HG02763 (cell line): ENCODE measurements at regions not wholly inside any gene's neighbourhood (a gene's known extent, or its start where the extent isn't known, plus 50 kb on each side); places are given as distances from the start of the nearest gene placed in this dataset.
"Not testable (repeated sequence)": the region's sequence is repeated elsewhere in the genome, so short reads cannot be mapped to it uniquely, and the experiment has no call there.

Experiments
- ATAC-seq: cut with Tn5 transposase; IDR thresholded peaks from one replicate; pipeline ENCODE4 v1.9.1; 2021; ENCODE audit warnings: mild to moderate bottlenecking, moderate library complexity; ENCODE audit not compliant: unreplicated experiment

DNA sequence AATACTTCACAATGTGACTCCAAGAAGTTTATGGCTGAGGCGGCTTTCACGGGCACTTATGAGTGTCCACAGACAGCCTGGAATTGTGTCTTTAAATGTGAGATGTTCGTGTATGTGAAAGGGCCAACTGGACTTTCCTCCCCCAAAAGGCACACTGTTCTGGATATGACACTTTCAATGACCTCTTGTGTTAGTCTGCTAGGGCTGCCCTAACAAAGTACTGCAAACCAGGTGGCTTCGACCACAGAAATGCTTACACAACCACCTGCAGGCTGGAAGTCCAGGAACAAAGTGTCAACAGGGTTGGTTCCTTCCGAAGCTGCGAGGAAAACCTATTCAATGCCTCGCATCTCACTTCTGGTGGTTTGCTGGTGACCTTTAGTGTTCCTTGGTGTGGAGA, 281.7 kb downstream of the ANAPC1 start:
- ATAC-seq = not testable (repeated sequence)

DNA sequence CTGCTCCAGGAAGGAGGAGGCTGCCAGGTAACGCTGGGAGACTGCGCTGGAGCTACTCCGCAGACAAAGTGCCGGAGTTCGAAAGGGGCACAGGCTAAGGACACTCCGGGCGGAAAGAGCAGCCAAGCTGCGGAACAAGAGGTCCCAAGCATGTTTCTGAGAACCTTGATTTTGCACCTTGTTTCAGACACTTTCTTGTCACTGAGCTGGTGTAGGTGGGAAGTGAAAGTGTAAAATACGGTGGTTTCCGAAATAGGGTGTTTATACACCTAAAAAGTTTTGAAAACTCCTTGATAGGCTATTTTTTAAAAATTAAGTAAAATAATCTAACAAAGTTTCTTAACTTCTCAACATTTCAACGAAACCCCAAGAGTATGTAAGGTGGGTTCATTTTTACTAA, 278.2 kb downstream of the ANAPC1 start:
- not testable (repeated sequence) for ATAC-seq

DNA sequence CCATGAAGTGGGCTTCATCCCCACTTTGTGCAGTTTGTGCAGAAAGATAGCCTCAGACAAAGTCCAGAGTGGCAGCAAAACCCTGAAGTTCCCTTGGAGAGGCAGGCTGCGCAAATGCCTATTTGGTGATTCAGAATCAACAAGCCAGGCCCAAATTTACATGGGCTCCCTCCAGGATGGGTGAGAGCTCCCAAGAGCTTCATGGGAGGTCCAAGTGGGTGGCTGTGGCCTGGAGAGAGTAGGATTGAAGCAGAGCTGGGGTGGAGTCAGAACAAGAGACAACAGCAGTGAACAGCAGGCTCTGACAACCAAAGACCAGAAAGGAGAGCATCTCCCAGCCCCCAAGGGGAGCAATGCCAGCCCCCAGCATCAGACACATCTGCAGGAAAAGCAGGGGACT, 277.4 kb downstream of the ANAPC1 start:
- ATAC-seq = not testable (repeated sequence)

DNA sequence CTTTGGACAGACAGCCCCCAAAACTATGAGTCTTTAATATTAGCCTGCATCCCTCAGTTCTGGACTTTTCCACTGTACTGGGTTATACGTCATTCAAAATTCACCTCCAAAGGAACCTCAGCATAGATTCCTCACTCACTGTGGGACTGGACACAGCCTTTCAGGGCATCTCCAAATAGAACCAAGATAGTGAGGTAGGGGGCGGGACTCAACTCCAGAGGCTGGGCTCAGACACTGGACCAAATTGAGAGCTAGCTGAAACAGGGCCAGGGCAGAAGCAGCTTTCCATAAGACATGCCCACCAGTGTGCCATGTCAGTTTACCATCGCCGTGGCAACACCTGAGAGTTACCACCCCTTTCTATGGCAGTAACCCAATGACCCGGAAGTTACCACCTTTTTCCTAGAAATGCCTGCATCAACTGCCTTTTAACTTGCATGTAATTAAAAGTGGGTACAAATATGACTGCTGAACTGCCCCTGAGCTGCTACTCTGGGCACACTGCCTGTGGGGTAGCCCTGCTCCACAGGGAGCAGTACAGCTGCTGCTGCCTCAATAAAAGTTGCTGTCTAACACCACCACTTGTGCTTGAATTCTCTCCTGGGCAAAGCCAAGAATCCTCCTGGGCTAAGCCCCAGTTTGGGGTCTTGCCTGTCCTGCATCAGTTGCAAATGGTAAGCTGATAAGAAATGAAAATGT, 274.7 kb downstream of the ANAPC1 start:
- not testable (repeated sequence) for ATAC-seq

DNA sequence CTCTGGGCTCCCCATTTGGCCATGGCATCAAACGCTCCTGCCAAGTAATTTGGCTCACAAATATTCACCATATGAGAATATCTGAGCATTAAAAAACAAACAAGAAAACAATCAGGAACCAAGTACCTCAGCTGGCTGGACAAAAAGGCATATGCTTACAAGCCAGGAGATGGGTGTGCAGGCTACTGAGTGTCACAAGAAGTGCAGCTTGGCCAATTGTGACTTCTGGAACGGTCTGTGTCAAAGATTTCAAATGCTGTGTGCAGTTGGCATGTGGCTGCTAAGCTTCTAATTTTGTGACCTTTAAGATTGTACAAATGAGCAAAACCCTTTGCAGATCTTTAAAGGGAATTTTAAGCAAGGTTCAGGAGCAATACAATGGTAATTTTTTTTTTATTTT, 274.0 kb downstream of the ANAPC1 start:
- not testable (repeated sequence) for ATAC-seq

DNA sequence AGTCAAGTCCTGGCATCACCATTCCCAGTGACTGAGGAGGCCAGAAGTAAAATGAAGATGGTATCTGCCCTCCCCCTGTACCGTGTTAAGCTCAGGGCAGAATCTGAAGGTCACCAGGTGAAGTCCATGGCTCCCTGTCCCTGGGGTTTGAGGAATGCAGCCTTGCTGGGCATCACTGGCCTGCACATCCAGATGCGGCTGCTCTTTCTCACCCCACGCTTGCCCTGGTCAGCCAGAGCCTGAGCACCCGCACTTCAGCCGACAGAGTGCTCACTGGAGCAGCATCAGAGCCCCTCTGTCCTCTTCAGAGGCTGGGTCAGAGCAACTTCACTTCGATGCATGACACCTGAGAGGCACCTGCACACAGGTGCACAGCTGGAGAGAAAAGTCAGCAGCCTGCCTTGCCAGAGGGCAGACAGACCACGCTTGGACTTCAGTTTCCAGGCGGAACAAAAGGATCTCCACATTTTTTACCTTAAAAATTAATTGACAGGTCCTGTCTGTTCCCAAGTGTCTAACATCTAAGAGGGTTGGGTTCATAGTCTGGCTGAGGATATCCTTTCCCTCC, 267.3 kb downstream of the ANAPC1 start:
- no peak for ATAC-seq

DNA sequence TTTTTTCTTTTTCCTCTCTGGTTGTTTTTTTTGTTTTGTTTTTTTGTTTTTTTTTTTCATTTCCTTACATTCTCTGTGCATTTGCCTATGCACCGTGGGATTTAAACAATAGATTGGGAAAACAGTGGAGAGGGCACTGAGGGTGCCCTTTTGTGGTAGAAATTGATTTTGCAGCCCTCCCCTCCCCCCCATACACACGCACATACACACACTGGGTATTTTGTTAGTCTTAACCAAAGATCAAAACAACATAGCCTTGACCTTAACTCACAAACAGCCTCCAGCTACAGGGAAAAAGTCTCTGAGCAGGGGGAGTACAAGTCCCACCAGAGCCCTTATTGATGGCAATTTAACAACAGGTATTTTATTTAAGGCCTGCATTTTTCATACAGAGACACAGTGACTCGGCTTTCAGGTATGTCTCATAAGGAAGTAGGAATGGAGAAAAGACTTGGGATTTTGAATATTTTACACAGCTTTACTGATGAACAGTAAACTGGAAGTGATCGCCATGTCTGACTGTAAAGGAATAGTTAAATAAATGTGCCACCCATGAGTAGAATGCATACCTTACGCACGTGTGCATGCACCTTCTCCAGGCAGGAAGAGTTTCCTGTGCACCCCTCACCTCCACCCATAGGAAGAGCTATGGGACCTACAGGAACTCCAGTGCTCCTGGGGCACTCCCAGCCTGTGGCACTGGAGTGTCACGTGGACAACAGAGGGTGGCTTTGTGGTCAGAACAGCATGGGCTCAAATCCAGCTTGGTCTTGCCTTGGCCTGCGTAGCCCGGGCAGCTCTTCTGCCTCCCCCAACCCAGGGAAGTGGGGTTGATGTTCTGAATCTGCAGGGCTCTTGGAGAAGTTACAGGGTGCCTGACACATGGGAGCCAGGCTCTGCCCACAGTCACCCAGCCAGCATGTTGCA, 266.4 kb downstream of the ANAPC1 start:
- ATAC-seq = no peak

DNA sequence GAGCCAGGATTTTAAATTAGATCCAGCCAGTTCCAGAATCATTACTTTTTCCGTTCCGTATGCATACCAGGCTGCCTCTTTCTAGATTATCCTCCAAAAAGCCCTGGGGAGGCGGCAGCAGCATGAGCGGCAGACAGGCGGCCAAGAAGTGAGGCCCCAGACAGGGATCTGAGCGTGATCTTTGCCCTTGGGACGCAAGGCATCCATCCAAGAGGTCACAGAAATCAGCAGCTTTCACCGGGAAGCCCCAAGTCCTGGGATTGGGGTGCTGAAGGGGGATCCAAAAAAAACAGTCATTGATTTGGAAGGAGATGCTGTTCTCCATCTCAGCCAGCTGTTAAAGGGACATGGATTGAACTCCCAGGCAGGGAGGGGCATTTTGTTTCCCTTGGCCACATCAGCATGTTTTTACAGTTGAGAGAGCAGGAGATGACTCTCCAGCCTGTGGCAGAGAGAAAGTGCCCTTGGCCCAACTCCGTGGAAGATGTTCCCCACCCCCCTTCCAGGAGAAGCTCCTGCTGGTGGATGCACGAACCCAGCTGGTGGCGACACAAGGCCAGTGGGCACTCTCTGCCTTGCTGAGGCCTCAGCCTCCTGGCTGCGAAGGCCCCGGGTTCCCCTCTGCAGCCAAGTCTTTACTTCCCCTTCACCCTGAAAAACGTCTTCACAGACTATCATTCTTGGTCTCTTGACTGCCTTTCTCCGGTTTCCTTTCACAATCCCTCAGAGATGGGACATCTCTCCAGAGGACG, 265.6 kb downstream of the ANAPC1 start:
- no peak for ATAC-seq

DNA sequence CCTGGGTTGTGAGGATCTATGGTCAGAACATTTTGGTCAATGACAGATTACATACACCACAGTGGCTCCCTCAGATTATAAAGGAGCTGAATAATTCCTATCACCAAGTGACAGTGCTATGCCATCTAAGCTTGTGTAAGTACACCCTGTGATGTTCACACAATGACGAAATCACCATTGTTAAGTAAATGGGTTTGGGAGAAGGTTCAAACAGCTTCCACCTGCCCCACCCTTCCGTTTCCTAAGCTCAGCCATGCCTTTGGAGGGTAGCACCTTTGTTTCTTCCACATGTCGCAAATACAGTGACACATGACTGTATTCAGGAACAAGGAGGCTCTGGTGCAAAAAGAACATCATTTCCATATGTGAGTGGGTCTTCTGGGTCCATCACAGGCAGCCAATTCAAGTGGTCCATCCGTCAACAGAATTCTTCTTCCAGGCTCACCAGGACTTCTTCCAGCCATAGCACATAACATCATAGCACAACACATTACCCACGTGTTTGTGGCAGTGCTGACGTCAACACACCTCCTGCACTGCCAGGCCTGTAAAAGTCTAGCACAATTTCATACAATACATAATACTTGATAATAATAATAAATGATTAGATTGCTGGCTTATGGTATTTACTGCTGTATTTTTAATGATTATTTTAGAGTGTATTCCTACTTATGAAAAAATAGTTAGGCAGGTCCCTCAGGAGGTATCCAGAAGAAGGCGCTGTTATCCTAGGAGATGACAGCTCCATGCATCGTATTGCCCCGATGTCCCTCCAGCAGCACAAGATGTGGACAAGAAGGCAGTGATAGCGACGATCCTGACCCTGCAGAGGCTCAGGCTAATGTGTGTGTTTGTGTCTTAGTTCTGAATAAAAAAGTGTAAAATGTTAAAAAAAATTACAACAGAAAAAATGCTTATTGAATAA, 264.8 kb downstream of the ANAPC1 start:
- ATAC-seq = no peak

DNA sequence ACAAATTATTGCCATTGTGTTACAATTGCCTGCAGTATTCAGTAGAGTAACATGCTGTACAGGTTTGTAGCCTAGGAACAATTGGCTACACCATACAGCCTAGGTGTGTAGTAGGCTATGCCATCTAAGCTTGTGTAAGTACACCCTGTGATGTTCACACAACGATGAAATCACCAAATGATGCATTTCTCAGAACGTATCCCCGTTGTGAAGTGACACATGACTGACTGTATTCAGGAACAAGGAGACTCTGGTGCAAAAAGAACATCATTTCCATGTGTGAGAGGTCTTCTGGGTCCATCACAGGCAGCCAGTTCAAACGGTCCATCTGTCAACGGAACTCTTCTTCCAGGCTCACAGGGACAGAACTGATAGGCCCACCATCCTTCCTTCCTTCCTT, 263.7 kb downstream of the ANAPC1 start:
- ATAC-seq = no peak

DNA sequence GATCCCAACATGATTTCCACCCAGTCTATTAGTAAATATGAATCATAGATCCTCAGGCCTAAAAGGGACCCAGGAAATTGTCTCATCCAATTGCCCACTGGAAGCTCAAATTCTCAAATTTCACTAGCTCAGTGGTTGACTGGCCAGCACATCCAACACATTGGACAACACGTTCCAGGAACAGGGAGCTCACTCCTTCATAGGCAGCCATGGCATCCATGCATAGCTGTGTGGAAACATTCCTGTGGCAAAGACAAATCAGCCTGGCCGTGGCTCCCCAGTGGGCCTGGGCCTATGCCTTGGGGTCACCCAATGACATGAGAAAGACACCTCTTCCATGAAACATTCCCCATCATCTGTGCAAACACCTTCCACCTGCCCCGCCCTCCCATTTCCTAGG, 261.1 kb downstream of the ANAPC1 start:
- ATAC-seq = no peak

DNA sequence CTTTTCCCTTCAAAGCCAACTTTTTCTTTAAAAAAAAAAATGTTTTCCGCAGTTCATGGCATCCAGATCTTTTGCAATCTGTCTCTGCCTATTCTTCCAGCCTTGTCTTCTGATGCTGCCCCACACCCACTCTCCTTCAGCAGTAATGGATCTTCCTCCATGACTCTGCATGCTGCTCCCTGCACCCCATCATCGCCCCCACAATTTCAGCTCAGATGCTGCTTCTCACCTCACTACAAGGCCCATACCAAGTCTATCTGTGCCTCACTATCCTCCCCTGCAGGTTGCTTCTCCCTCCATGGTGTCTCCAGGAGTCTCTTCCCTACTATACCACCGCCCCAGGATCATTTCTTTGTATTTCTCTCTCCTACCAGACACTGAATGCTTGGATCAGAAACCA, 260.6 kb downstream of the ANAPC1 start:
- ATAC-seq = no peak

DNA sequence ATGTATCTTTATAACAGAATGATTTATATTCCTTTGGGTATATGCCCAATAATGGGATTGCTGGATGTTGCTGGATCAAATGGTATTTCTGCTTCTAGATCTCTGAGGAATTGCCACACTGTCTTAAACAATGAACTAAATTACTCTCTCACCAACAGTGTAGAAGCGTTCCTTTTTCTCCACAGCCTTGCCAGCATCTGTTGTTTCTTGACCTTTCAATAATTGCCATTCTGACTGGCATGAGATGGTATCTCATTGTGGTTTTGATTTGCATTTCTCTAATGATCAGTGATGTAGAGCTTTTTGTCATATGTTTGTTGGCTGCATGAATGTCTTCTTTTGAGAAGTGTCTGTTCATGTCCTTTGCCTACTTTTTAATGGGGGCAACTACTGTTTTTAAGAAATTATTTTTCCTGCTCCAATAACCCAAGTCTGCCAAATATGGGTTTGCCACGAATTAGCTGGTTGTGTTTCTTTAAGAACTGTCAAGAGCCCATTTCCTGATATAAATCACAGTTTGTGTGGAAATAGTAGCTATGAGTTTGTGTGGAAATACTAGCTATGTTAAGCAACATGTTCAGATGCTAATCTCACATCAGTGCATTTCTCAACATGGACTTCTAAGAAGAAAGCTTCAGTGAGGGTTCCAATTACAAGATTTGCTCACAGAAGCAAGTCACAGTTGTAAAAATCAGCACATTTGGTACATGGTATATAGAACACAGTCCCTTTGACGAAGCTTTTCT, 259.4 kb downstream of the ANAPC1 start:
- no peak for ATAC-seq

DNA sequence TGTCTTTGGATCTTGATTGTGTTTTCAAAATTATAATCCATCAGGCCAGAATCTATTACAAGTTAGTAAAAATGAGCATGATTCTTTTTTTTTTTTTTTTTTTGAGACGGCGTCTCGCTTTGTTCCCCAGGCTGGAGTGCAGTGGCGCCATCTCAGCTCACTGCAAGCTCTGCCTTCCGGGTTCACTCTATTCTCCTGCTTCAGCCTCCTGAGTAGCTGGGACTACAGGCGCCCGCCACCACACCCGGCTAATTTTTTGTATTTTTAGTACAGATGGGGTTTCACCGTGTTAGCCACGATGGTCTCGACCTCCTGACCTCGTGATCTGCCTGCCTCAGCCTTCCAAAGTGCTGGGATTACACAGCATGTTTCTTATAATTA, 258.8 kb downstream of the ANAPC1 start:
- ATAC-seq = not testable (repeated sequence)

DNA sequence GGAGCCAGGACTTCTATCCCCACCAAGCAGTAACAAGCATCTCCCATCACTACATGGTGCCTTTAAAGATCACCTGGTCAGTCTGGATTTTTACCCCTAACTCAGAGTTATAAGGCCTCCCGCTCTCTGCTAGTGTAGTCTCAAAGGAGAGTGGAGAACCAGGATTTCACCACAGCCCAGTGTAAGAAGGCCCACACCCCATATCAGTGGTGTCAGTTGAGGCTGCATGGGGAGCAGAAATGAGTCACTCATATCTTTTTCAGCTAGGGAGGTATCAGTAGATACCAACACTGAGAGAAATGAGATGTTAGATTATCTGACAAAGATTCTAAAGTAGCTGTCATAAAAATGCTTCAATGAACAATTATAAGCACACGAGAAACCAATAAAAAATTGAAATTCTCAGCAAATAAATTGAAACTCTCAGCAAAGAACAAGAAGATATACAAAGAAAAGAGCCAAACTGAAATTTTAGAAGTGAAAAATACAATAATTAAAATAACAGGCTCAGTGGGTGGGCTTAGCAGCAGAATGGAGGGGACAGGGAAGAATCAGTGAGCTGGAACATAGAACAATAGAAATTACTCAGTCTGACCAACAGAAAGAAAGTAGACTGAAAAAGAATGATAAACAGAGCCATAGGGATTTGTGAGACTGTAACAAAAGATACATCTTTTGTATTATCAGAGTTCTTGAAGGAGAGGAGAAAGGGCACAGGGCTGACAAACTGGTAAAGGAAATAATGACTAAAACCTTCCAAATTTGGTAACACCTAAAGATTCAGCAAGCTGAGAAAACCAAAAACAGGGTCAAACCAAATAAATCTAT, 257.7 kb downstream of the ANAPC1 start:
- no peak for ATAC-seq

DNA sequence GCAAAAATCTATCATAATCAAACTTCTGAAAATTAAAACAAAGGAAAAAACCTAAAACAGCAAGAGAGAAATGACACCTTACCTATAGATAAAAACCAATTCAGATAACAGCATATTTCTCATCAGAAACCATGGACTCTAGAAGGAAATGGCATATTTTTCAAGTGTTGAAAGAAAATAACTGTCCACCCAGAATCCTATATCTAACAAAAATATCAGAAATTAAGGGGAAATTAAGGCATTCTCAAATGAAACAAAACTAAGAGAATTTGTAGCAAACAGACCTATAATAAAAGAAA, 257.2 kb downstream of the ANAPC1 start:
- no peak for ATAC-seq

DNA sequence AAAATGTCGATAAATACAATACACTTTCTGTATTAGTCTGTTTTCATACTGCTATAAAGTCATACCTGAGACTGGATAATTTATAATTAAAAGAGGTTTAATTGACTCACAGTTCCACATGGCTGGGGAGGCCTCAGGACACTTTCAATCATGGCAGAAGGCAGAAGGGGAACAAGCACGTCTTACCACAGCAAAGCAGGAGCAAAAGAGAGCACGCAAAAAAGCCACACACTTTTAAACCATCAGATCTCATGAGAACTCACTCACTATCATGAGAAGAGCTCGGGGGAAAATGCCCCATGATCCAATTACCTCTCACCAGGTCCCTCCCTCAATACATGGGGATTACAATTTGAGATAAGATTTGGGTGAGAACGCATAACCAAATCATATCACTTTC, 256.7 kb downstream of the ANAPC1 start:
- no peak for ATAC-seq

DNA sequence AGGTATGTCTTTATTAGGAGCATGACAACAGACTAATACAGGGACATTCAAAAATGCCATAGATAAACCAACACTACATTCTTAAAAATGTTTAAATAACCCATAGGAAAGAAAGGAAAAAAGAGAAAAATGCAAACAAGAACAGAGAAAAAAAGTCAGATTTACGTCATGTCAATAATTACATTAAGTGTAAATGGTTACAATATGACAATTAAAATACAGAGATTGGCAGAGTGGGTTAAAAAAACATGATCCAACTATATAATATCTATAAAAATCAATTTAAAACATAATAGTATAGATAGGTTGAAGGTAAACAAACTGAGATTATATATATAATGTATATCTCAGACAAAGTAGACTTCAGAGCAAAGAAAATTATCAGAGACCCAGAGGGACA, 255.8 kb downstream of the ANAPC1 start:
- no peak for ATAC-seq

DNA sequence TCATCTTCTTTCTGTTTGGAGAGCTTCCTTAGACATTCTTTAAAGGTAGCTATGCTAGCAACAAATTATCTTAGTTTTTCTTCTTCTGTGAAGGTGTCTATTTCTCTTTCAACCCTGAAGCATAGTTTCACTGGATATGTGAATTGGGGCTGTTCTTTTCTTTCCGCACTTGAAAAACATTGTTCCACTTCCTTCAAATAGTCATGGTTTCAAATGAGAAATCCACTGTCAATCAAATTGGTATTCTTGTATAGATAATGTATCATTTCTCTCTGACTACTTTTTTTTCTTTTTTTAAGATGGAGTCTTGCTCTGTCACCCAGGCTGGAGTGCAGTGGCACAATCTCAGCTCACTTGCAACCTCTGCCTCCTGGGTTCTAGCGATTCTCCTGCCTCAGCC, 254.0 kb downstream of the ANAPC1 start:
- ATAC-seq = no peak
